GM06990 (cell line): ENCODE measurements at regions not wholly inside any gene's neighbourhood (a gene's known extent, or its start where the extent isn't known, plus 50 kb on each side); places are given as distances from the start of the nearest gene placed in this dataset.

Experiments used
- DNase-seq: peaks from one replicate; pipeline ENCODE4 v3.0.0-alpha.2; 2011; ENCODE audit not compliant: insufficient read length; ENCODE audit errors: extremely low read depth
- H3K27me3 ChIP-seq: replicated peaks from 2 replicates; pipeline ENCODE4 v1.6.0; 2011; ENCODE audit warnings: low read length; ENCODE audit not compliant: control insufficient read depth, insufficient read depth
- H3K36me3 ChIP-seq: 2 replicates; pipeline ENCODE4 v1.5.1; 2011; ENCODE audit warnings: low read length; ENCODE audit not compliant: control insufficient read depth, insufficient read depth
- H3K4me3 ChIP-seq: replicated peaks from 2 replicates; pipeline ENCODE4 v1.5.1; 2011; ENCODE audit warnings: low read depth, mild to moderate bottlenecking, control low read depth, low read length
- TF ChIP-seq, protein P1 (sequence below): IDR thresholded peaks from 2 replicates; pipeline ENCODE4 v1.5.1; 2011; ENCODE audit warnings: low read length, control low read depth, mild to moderate bottlenecking, inconsistent platforms; ENCODE audit not compliant: insufficient read depth, poor library complexity, severe bottlenecking

DNA sequence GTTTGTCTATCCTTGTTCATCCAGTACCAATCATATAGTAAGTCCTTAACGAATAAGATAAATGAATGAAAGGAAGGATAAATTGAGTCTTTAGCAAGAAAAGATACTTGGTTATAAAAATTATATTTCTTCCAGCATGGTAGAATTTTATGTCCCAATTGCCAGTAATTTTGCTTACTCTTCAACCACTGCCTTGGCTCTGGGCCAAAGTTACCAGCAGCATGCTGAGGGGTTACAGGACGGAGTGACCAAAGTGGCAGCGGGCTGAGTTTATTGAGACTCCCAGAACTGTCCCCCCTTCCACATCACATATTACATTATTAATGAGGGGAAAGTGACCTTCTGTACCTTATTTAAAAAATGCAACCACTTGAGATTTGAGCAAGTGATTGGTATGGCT is 121.7 kb downstream of the RASGEF1B start:
- Histone ChIP-seq H3K4me3 (no peak overlapping the region), H3K36me3 (no peaks in the 10 kb centered on the region), H3K27me3 (no peaks in the 10 kb centered on the region)
- no peak for DNase-seq
- TF ChIP-seq, protein P1, sequence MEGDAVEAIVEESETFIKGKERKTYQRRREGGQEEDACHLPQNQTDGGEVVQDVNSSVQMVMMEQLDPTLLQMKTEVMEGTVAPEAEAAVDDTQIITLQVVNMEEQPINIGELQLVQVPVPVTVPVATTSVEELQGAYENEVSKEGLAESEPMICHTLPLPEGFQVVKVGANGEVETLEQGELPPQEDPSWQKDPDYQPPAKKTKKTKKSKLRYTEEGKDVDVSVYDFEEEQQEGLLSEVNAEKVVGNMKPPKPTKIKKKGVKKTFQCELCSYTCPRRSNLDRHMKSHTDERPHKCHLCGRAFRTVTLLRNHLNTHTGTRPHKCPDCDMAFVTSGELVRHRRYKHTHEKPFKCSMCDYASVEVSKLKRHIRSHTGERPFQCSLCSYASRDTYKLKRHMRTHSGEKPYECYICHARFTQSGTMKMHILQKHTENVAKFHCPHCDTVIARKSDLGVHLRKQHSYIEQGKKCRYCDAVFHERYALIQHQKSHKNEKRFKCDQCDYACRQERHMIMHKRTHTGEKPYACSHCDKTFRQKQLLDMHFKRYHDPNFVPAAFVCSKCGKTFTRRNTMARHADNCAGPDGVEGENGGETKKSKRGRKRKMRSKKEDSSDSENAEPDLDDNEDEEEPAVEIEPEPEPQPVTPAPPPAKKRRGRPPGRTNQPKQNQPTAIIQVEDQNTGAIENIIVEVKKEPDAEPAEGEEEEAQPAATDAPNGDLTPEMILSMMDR, result no peak

DNA sequence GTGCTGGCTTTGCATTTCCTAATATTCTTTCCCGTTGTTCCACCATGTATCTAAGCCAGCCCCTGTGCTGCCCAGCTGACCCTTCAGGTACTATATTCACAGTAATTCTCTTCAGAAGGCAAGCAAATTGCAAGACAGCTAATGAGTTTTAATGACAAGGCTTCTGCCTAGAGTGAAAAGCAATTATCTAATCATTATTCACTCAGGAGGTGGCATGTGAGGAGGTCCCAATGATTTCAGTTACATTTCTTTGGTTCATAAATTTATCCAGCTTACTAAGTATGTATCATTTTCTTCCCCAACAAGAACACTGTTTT is 123.0 kb downstream of the RASGEF1B start:
- Histone ChIP-seq H3K36me3 (no peaks in the 10 kb centered on the region), H3K27me3 (no peaks in the 10 kb centered on the region), H3K4me3 (no peak overlapping the region)
- TF ChIP-seq, protein P1, result no peak
- no peak for DNase-seq

DNA sequence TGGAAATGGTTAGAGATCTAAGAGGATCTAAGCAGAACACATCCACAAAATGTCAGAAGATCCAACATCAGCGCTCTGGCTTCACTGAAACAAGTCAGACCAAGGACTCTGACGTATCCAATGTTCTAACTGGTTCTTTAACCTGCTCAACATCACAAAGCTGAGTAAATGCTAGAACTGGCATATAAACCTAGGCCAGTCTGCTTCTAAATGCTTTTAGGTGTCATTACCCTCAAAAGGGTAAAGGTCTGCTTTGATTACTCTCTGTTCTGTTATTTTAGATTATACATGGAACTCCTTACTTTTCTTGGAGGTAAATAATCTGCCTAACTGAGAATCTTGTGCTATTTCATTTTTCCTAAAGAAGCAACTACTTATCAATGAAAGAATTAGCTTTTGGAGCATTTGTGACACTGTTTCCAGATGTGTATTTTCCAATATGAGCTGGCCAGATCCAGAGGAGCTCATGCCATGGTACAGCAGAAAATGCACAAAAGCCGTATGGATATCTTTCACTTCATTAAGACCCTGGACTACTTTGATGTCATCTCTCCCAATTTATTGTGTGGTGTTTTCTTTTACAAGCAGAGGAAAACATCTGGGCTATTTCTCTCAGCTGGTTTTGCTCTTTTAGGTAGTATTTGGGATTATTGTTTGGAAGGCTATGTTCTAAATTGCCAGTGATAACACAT is 123.5 kb downstream of the RASGEF1B start:
- TF ChIP-seq, protein P1, result no peak
- Histone ChIP-seq H3K27me3 (no peaks in the 10 kb centered on the region), H3K4me3 (no peak overlapping the region), H3K36me3 (no peaks in the 10 kb centered on the region)
- DNase-seq, result no peak

DNA sequence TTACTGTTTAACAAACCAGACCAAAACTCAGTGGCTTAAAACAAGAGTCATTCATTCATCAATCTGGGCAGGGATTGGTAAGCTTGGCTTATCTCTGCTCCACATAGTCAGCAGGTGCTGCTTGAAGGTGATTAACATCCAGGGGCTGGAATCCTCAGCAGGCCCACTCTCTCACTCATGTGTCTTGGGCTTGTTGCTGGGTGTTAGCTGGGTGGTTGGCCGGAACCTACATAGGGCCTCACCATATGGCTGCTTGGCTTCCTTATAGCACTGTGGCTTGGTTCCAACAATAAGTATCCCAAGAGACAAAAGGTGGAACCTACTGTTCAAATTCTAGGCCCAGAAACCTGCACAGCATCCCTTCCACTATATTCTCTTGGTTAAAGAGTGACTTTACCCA is 125.0 kb downstream of the RASGEF1B start:
- Histone ChIP-seq H3K27me3 (no peaks in the 10 kb centered on the region), H3K4me3 (no peak overlapping the region), H3K36me3 (no peaks in the 10 kb centered on the region)
- no peak for DNase-seq
- TF ChIP-seq, protein P1, result no peak

DNA sequence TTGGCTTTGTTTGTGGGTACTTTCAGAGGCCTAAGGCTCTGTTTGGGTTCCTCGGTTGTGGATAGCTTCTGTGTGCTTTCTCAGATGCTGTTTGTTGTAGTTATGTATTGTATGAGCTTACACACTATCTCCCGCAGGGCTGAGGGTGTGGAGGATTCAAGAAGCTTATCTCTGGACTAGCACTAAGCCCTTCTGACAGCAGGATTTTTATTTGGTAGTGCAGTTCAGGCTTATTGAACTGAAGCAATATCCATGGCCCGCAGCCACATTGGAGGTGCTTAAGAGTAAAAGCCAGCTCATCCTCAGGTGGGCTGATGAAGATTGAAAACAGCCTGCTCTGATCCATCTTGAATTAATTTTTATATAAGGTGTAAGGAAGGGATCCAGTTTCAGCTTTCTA is 128.2 kb downstream of the RASGEF1B start:
- H3K27me3 ChIP-seq, result no peaks in the 10 kb centered on the region
- no peaks in the 10 kb centered on the region for H3K36me3 ChIP-seq
- TF ChIP-seq, protein P1, result no peak
- H3K4me3 ChIP-seq, result no peak overlapping the region
- DNase-seq, result no peak

DNA sequence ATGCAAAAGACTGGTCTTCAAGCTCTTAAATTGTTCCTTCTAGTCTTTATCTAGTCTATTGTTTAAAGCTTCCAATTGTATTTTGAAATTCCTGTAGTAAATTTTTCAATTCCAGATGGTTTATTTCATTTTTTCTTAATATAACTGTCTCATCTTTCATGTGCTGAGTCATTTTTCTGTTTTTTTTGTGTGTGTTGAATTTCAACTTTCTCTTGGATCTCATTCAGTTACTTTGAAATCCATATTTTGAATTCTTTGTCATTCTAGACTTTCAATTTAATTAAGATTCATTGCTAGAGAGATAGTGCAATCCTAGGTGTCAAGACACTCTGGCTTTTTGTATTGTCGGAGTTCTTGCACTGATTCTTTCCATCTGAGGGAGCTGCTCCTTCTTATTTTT is 128.0 kb upstream of the PRKG2 start:
- H3K4me3 ChIP-seq, result no peak overlapping the region
- DNase-seq, result no peak
- TF ChIP-seq, protein P1, result no peak
- H3K27me3 ChIP-seq, result no peaks in the 10 kb centered on the region
- H3K36me3 ChIP-seq, result no peaks in the 10 kb centered on the region
